Neural cell (in vitro differentiated cells): ENCODE measurements at regions not wholly inside any gene's neighbourhood (a gene's known extent, or its start where the extent isn't known, plus 50 kb on each side); places are given as distances from the start of the nearest gene placed in this dataset.

Experiments used
- H2AFZ ChIP-seq: fragments of 200-600, 300-800 bp; sonication (generic), shearing (Covaris generic); 2 replicates; pipeline ENCODE4 v1.6.0; 2014; ENCODE audit warnings: low read depth, mild to moderate bottlenecking, antibody characterized with exemption, low read length, moderate library complexity
- H3F3A ChIP-seq: fragments of 200-600 bp; shearing (Covaris generic); 2 replicates; pipeline ENCODE4 v1.6.1; 2016; ENCODE audit warnings: mild to moderate bottlenecking, moderate library complexity, mixed read lengths, antibody characterized with exemption, low read length; ENCODE audit not compliant: insufficient read depth, poor library complexity, severe bottlenecking
- H3K27ac ChIP-seq: fragments of 200-600, 300-800 bp; sonication (generic), shearing (Covaris generic); 2 replicates; pipeline ENCODE4 v1.5.1; 2014; ENCODE audit warnings: mild to moderate bottlenecking, low read length, moderate library complexity
- H3K27me3 ChIP-seq: fragments of 300-800, 200-600 bp; sonication (generic), shearing (Covaris generic); 2 replicates; pipeline ENCODE4 v1.6.0; 2014; ENCODE audit warnings: mild to moderate bottlenecking, low read depth, low read length, moderate library complexity; ENCODE audit not compliant: insufficient read depth
- H3K36me3 ChIP-seq: fragments of 300-800, 200-600 bp; sonication (generic), shearing (Covaris generic); 2 replicates; pipeline ENCODE4 v1.5.1; 2014; ENCODE audit warnings: mild to moderate bottlenecking, antibody characterized with exemption, low read length, moderate library complexity; ENCODE audit not compliant: insufficient read depth
- H3K4me2 ChIP-seq: fragments of 300-800, 200-600 bp; sonication (generic), shearing (Covaris generic); 2 replicates; pipeline ENCODE4 v1.6.0; 2014; ENCODE audit warnings: mild to moderate bottlenecking, low read length
- H3K4me3 ChIP-seq: fragments of 300-800, 200-600 bp; sonication (generic), shearing (Covaris generic); 2 replicates; pipeline ENCODE4 v1.5.1; 2014; ENCODE audit warnings: mild to moderate bottlenecking, low read length, moderate library complexity
- H3K79me2 ChIP-seq: fragments of 200-600 bp; shearing (Covaris generic); replicated peaks from 2 replicates; pipeline ENCODE4 v1.6.0; 2014; ENCODE audit warnings: mild to moderate bottlenecking, low read length, moderate library complexity; ENCODE audit not compliant: insufficient read depth
- H3K9ac ChIP-seq: fragments of 300-800, 200-600 bp; sonication (generic), shearing (Covaris generic); 2 replicates; pipeline ENCODE4 v1.6.1; 2016; ENCODE audit warnings: mild to moderate bottlenecking, low read length, mixed read lengths
- H3K9me2 ChIP-seq: fragments of 200-600 bp; shearing (Covaris generic); 2 replicates; pipeline ENCODE4 v1.6.1; 2016; ENCODE audit warnings: mild to moderate bottlenecking, low read length, mixed read lengths; ENCODE audit not compliant: insufficient read depth
- H3K9me3 ChIP-seq: fragments of 200-600, 300-800 bp; sonication (generic), shearing (Covaris generic); 2 replicates; pipeline ENCODE4 v1.6.1; 2016; ENCODE audit warnings: mild to moderate bottlenecking, mixed run types, low read length, moderate library complexity, mixed read lengths
- H4K20me1 ChIP-seq: fragments of 200-600 bp; shearing (Covaris generic); 2 replicates; pipeline ENCODE4 v1.6.1; 2016; ENCODE audit warnings: mild to moderate bottlenecking, mixed run types; ENCODE audit not compliant: insufficient read depth
- EP300 ChIP-seq: fragments of 450-650 bp; conservative IDR thresholded peaks from 2 replicates; pipeline ENCODE4 v1.6.1; 2014; ENCODE audit warnings: antibody characterized with exemption, mild to moderate bottlenecking, moderate library complexity; ENCODE audit not compliant: poor library complexity, severe bottlenecking
- EZH2 ChIP-seq: fragments of 200-600, 300-800 bp; shearing (Covaris generic), sonication (generic); IDR thresholded peaks from 2 replicates; pipeline ENCODE4 v1.6.1; 2014; ENCODE audit warnings: antibody characterized with exemption, low read length, borderline replicate concordance, mild to moderate bottlenecking; ENCODE audit not compliant: insufficient read depth, poor library complexity, severe bottlenecking
- MXI1 ChIP-seq: fragments of 450-650 bp; conservative IDR thresholded peaks from 2 replicates; pipeline ENCODE4 v1.6.1; 2014; ENCODE audit warnings: antibody characterized with exemption, mild to moderate bottlenecking; ENCODE audit not compliant: poor library complexity, severe bottlenecking
- POLR2AphosphoS5 ChIP-seq: IDR thresholded peaks from 2 replicates; pipeline ENCODE4 v1.6.1; 2012
- RAD21 ChIP-seq: fragments of 450-650 bp; conservative IDR thresholded peaks from 2 replicates; pipeline ENCODE4 v1.6.1; 2014; ENCODE audit warnings: antibody characterized with exemption, mild to moderate bottlenecking, moderate library complexity
- SMC3 ChIP-seq: fragments of 450-650 bp; conservative IDR thresholded peaks from 2 replicates; pipeline ENCODE4 v1.6.1; 2014; ENCODE audit warnings: antibody characterized with exemption, mild to moderate bottlenecking, moderate library complexity; ENCODE audit not compliant: poor library complexity
- TAF1 ChIP-seq: IDR thresholded peaks from 2 replicates; pipeline ENCODE4 v1.6.1; 2012; ENCODE audit warnings: low read depth
- TF ChIP-seq, protein P1 (sequence below): fragments of 450-650 bp; IDR thresholded peaks from 2 replicates; pipeline ENCODE4 v1.5.1; 2014; ENCODE audit warnings: antibody characterized with exemption, mild to moderate bottlenecking, moderate library complexity; ENCODE audit not compliant: poor library complexity, severe bottlenecking
- TF ChIP-seq, protein P2 (sequence below): IDR thresholded peaks from 2 replicates; pipeline ENCODE4 v1.6.1; 2012; ENCODE audit warnings: borderline replicate concordance

DNA sequence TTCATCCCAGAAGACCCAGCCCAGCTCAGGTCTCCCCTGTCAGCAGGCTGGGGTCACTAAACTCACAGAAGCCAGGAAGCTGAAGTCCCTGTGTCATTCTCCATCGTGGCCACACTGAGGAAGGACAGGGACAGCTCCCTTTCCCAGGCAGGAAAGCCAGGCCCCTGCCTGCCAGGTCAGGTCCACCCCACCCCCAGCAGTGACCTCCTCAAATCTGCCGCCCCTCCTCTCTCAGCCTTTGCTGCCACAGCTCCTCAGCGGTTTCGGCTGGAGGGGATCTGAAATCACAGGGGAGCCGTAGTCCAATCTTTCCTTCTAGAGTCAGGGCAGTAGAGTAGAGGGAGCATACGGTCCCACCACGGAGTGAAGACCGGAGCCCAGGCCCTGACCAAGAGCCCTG lies 150.9 kb upstream of the UNC5B start:
- no peaks in the 10 kb centered on the region for H4K20me1 ChIP-seq
- no peaks in the 10 kb centered on the region for H3K27me3 ChIP-seq
- H3K9ac ChIP-seq: no peak overlapping the region
- H3K79me2 ChIP-seq: no peaks in the 10 kb centered on the region
- H3F3A ChIP-seq: no peaks in the 10 kb centered on the region
- H3K36me3 ChIP-seq: no peaks in the 10 kb centered on the region
- no peak overlapping the region for H2AFZ ChIP-seq
- no peak overlapping the region for H3K4me2 ChIP-seq
- H3K9me3 ChIP-seq: no peaks in the 10 kb centered on the region
- H3K27ac ChIP-seq: no peak overlapping the region
- no peak for TF ChIP-seq SMC3
- H3K9me2 ChIP-seq: no peaks in the 10 kb centered on the region
- no peak overlapping the region for H3K4me3 ChIP-seq

GRCh38 chr10:71062156-71062555 lies 150.2 kb upstream of the UNC5B start:
- H3K27me3 ChIP-seq: no peaks in the 10 kb centered on the region
- no peak overlapping the region for H3K4me2 ChIP-seq
- no peak overlapping the region for H2AFZ ChIP-seq
- no peaks in the 10 kb centered on the region for H4K20me1 ChIP-seq
- H3K9me3 ChIP-seq: no peaks in the 10 kb centered on the region
- no peak overlapping the region for H3K9ac ChIP-seq
- no peaks in the 10 kb centered on the region for H3K79me2 ChIP-seq
- no peak overlapping the region for H3K27ac ChIP-seq
- H3K4me3 ChIP-seq: no peak overlapping the region
- no peaks in the 10 kb centered on the region for H3K9me2 ChIP-seq
- H3K36me3 ChIP-seq: no peaks in the 10 kb centered on the region
- TF ChIP-seq SMC3: no peak
- TF ChIP-seq, protein P1, sequence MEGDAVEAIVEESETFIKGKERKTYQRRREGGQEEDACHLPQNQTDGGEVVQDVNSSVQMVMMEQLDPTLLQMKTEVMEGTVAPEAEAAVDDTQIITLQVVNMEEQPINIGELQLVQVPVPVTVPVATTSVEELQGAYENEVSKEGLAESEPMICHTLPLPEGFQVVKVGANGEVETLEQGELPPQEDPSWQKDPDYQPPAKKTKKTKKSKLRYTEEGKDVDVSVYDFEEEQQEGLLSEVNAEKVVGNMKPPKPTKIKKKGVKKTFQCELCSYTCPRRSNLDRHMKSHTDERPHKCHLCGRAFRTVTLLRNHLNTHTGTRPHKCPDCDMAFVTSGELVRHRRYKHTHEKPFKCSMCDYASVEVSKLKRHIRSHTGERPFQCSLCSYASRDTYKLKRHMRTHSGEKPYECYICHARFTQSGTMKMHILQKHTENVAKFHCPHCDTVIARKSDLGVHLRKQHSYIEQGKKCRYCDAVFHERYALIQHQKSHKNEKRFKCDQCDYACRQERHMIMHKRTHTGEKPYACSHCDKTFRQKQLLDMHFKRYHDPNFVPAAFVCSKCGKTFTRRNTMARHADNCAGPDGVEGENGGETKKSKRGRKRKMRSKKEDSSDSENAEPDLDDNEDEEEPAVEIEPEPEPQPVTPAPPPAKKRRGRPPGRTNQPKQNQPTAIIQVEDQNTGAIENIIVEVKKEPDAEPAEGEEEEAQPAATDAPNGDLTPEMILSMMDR: no peak
- no peak for TF ChIP-seq RAD21
- TF ChIP-seq, protein P2, sequence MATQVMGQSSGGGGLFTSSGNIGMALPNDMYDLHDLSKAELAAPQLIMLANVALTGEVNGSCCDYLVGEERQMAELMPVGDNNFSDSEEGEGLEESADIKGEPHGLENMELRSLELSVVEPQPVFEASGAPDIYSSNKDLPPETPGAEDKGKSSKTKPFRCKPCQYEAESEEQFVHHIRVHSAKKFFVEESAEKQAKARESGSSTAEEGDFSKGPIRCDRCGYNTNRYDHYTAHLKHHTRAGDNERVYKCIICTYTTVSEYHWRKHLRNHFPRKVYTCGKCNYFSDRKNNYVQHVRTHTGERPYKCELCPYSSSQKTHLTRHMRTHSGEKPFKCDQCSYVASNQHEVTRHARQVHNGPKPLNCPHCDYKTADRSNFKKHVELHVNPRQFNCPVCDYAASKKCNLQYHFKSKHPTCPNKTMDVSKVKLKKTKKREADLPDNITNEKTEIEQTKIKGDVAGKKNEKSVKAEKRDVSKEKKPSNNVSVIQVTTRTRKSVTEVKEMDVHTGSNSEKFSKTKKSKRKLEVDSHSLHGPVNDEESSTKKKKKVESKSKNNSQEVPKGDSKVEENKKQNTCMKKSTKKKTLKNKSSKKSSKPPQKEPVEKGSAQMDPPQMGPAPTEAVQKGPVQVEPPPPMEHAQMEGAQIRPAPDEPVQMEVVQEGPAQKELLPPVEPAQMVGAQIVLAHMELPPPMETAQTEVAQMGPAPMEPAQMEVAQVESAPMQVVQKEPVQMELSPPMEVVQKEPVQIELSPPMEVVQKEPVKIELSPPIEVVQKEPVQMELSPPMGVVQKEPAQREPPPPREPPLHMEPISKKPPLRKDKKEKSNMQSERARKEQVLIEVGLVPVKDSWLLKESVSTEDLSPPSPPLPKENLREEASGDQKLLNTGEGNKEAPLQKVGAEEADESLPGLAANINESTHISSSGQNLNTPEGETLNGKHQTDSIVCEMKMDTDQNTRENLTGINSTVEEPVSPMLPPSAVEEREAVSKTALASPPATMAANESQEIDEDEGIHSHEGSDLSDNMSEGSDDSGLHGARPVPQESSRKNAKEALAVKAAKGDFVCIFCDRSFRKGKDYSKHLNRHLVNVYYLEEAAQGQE: no peak
- TF ChIP-seq MXI1: no peak
- no peak for TF ChIP-seq TAF1
- no peak for TF ChIP-seq EP300
- no peak for TF ChIP-seq EZH2
- no peak for TF ChIP-seq POLR2AphosphoS5
- no peaks in the 10 kb centered on the region for H3F3A ChIP-seq

DNA sequence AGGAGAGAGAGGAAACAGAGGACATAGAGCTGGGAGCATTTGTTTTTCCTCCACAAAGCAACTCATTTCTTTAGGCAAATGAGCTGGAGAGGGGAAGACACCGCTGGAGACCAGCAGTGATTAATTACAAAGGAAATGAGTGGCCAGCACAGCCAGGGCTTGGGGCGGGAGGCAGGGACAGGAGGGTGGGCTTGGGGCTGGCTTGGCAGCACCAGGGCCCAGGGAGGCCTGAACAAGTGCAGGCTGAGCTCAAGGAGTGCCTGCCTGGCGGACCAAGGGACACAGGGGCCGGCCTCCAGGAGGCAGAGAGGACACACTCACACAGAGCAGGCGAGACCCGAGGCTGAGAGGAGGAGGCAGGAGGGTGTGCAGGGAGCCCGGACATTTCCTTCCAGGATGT lies 149.0 kb upstream of the UNC5B start:
- Histone ChIP-seq H3K9ac (no peak overlapping the region), H3K4me2 (no peak overlapping the region), H3K4me3 (no peak overlapping the region), H3K9me2 (no peaks in the 10 kb centered on the region), H4K20me1 (no peaks in the 10 kb centered on the region), H3K27ac (no peak overlapping the region), H3K36me3 (no peaks in the 10 kb centered on the region), H3F3A (no peaks in the 10 kb centered on the region), H3K79me2 (no peaks in the 10 kb centered on the region), H3K27me3 (no peaks in the 10 kb centered on the region), H2AFZ (no peak overlapping the region), H3K9me3 (no peaks in the 10 kb centered on the region)
- TF ChIP-seq EZH2: no peak
- no peak for TF ChIP-seq SMC3
- TF ChIP-seq EP300: no peak
- TF ChIP-seq MXI1: no peak
- no peak for TF ChIP-seq POLR2AphosphoS5
- no peak for TF ChIP-seq RAD21
- TF ChIP-seq, protein P2: no peak
